HG03103 (cell line): ENCODE measurements at regions not wholly inside any gene's neighbourhood (a gene's known extent, or its start where the extent isn't known, plus 50 kb on each side); places are given as distances from the start of the nearest gene placed in this dataset.
"Not testable (repeated sequence)": the region's sequence is repeated elsewhere in the genome, so short reads cannot be mapped to it uniquely, and the experiment has no call there.

Experiments
- ATAC-seq: cut with Tn5 transposase; IDR thresholded peaks from one replicate; pipeline ENCODE4 v1.9.1; 2021; ENCODE audit warnings: low read depth; ENCODE audit not compliant: unreplicated experiment

DNA sequence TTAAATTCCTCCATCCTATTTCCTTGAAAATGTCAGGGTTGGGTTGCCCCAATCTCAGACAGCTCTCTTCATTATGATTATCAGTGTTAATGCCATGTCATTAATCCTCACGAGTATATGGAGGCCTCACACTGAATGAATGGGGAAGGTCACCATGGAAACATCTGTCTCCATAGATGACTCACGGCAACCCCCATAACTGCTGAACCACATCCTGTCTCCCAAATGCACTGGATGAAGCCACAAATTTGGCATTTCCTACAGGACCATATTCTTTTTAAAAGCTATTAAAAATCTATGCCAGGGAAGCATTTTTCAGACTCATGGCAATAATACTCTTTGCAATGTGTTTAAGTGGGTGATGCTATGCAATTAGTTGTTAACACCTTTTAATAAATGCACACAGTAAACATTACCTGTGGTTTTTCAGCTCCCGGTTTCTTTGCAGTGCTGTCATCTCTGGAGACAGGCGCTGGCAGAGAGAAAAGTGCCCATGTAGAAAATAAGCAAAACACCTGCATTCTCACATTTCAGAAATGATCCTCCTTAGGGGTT, 80.1 kb upstream of the PTPRK start:
- ATAC-seq, result peak; percentile 69

DNA sequence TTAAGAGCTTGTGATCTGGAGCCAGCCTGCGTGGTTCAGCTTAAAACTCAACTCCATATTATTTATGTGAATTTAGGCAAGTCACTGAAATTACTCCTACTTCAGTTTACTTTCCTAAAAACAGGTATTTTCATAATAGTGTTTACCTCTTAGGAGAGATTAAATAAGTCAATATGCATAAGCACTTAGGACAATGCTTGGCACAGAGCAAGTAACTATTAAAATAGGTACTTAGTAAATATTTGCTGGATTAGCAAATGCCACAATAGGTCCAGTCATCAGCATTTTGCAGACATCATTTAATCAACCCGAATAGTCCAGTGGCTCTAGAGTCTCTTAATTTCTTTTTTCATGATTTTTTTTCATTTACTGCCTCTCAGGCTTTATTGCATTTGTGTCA, 78.6 kb upstream of the PTPRK start:
- no peak for ATAC-seq

DNA sequence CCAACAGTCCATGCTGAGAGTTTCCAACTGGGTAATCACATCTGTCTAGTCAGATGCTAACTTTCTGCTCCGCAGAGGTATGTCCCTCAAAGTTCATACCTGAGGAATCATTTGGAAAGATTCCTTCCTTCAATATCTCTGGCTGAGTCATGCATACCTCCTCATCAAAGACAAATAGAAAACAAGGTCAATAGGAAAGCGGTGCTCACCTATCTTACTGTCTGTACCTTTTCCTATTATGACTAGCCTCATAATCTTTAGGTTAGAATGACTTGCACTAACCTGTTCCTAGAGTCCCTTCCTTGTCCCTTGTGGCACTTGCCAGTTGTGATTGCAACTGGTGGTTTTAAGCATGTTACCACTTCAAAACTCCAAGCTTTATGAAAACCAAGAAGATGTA, 78.2 kb upstream of the PTPRK start:
- ATAC-seq, result no peak

GRCh38 chr6:128597956-128598355, 77.6 kb upstream of the PTPRK start:
- no peak for ATAC-seq

GRCh38 chr6:128597004-128597403, 76.6 kb upstream of the PTPRK start:
- no peak for ATAC-seq

DNA sequence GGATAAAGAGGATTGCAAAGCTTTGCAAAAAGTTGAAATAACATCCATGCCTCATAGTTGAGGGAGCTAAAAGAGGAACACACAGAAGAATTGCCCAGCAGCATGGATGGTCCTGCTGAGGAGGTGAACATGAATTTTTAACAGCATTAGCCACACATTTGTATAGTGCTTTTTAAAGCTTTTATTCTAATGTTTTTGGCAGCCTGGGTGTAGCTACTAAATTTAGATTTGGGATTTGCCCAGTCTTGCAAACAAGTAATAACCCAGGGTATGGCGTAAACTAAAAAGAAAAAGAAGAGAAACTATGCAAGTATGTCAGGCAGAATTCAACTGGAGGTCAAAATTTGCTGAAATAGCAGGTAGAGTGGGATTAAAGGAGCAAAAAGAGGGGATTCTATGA, 75.1 kb upstream of the PTPRK start:
- no peak for ATAC-seq

- no peak for ATAC-seq
Observed at GRCh38 chr6:128586095-128586494, 65.7 kb upstream of the PTPRK start.

DNA sequence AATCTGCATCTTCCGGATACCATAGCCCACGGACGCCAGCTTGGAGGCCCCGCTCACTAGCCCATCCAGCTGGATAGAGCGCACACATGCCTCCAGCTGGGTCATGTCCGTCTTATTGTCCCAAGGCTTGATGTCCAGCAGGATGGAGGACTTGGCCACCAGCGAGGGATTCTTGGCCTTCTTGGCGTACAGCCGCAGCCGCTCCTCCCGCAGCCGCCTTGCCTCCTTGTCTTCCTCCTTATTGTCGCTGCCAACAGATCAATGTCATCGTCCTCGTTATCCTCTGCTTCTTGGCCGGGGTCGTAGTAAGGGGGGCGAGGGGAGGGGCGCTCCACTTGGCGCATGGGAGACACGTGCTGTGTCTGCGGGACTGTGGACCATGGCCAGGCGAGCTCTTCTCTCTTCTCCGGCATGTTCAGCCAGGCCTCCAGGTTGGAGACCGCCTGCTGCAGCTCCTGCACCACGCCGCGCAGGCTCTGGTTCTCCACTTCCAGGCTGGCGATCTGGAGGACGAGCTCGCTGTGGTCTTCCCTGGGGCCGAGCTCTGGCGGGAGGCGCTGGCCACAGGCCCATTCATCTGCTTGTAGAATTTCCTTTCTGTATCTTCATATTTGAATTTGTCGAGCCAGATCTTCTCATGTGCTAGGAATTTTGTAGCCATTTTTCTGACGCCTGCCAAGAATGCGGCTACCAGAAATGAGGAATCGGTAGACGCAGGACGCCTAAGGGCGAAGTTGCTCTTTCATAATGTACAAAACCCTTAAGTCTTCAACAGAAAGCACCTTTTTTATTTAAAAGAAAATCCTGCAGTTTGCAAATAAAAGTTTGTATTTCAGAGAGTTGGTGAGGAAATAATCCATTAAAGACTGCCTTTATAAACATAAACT, 60.1 kb upstream of the PTPRK start:
- ATAC-seq, result no peak

DNA sequence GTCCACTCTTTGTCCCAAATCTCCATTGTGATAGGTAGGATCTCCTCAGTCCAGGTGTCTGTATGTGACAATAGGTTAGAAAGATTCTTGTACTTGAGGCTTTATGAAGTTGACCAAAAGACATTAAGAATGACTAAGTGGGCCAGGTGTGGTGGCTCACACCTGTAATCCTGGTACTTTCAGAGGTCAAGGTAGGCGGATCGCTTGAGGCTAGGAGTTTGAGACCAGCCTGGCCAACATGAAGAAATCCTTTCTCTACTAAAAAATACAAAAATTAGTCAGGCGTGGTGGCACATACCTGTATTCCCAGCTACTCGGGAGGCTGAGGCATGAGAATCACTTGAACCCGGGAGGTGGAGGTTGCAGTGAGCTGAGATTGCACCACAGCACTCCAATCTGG, 54.9 kb upstream of the PTPRK start:
- not testable (repeated sequence) for ATAC-seq

GRCh38 chr6:128574402-128574801, 54.0 kb upstream of the PTPRK start:
- no peak for ATAC-seq

DNA sequence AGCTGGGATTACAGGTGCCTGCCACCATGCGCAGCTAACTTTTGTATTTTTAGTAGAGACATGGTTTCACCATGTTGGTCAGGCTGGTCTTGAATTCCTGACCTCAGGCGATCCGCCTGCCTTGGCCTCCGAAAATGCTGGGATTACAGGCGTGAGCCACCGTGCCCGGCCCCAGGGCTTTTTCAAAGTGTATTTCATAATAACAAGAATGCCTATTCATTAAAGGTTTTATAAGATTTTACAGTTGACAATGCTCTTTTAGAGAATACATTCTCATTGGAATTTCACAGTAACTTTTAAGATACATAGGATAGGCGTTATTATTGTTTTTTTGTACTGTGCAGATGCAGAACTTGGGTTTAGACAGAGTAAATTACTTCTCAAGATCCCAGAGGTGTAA, 52.6 kb upstream of the PTPRK start:
- ATAC-seq, result no peak

DNA sequence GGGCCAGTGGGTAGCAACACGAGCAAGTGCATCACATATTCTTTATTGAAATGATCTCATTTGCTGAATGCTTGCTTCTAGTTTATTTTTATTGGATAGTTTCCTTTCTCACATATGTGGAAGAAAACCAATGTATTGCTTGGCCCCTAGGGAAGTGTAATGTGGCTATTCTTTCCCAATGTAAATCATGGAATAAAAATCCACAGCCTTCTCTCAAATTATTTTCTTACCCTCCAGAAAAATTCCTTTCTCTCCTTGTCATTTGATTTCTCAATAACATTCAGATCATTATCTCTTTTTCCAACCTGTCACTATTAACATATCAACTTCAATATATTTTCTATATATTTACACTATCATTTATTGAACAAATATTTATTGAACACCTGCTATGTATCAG, 51.9 kb upstream of the PTPRK start:
- ATAC-seq, result no peak

GRCh38 chr6:128570680-128571063, 50.3 kb upstream of the PTPRK start:
- ATAC-seq, result no peak

- no peak for ATAC-seq
Observed at GRCh38 chr6:128569732-128570679, 49.6 kb upstream of the PTPRK start.
